Medulla oblongata (tissue), 1 donor: ENCODE measurements at regions not wholly inside any gene's neighbourhood (a gene's known extent, or its start where the extent isn't known, plus 50 kb on each side); places are given as distances from the start of the nearest gene placed in this dataset.
"Not testable (repeated sequence)": the region's sequence is repeated elsewhere in the genome, so short reads cannot be mapped to it uniquely, and the experiment has no call there.

Experiments used
- DNase-seq: peaks from one replicate; pipeline ENCODE4 v3.0.0-alpha.2; 2015; ENCODE audit errors: extremely low spot score

GRCh38 chr7:13577566-13578145 lies 411.8 kb downstream of the ETV1 start:
- no peak for DNase-seq

GRCh38 chr7:13578294-13578693 lies 411.2 kb downstream of the ETV1 start:
- no peak for DNase-seq

GRCh38 chr7:13581097-13581496 lies 408.4 kb downstream of the ETV1 start:
- no peak for DNase-seq

DNA sequence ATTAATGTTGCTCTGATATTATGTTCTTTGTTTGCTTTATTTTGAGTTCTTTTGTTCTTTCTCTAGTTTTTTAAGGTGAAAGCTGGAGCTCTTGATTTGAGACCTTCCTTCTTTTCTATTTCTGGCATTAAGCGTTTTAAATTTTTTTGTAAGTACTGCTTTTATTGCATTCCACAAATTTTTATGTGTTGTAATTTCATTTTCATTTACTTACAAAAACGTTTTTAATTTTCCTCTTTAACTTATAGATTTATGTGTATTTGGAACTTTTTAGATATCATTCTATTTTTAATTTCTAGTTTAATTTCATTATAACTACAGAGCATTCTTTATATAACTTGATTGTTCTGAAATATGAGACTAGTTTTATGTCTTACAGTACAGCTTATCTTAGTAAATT lies 395.6 kb downstream of the ETV1 start:
- no peak for DNase-seq

DNA sequence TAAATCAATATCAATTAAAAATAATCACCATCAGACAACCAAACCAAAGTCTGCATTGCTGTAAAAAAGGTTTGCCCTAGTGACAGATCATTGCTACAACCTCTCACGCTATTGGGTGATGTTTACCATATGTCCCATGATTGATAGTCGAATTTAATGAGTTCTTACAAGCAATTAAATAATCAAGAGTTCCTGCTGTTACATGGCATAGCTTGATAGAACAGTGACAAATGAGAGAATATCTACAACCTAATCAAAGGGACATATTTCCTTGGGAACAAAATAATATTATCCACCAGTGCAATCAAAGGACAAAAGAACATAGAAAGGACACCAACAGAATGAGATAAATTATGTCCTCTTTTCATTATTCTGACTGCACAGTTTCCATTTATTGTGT lies 387.4 kb downstream of the ETV1 start:
- DNase-seq = no peak

GRCh38 chr7:13603016-13603415 lies 386.4 kb downstream of the ETV1 start:
- DNase-seq = no peak

DNA sequence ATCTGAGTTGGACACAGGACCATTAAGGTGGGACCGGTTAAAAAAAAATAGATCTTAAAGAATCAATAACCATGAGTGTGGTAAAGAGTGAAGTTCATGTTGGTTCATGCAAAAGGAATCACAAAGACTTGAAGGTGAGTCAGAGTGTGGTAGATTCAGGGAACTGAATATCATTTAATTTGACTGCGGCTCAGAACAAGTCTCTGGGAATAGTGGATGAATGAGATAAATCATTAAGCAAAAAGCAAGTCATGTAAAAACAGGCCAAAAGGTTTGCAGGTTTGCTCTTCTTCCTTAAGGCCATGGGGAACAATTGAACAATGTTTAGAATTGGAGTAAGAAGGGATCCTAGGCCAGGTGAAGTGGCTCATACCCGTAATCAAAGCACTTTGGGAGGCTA lies 385.8 kb downstream of the ETV1 start:
- no peak for DNase-seq

GRCh38 chr7:13604178-13604577 lies 385.3 kb downstream of the ETV1 start:
- no peak for DNase-seq

DNA sequence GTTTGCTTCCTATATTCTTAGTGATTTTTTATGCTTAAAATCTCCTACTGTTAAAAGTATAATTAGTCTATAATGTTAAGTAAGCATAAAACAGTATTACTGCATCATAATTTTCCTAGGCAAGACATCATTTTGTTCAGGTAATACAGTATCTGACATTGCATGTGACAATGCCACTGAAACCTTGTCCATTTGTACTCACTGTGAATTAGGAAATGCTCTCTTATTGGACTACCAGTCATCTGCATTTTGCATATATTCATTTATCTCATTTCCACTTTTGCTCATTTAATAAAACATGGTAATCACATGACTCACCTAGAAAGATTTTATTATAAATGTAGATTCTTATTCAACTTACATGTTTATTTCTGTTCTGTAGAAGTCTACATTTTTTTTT lies 379.1 kb downstream of the ETV1 start:
- DNase-seq = no peak

DNA sequence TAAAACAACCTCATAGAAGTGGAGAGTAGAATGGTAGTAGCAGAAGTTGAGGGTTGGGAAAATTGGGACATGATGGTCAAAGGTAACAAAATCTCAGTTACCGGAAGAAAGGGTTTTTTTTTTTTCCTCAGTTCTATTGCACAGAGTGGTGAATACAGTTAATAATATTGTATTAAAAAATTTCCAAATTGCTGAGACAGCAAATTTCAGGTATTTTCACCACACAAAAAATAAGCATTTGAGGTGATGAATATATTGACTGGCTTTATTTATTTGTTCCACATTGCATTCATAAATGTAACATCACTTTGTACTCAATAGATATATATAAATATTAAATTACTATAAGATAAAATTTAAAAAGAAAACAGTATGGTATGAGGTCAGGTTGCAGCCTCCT lies 373.8 kb downstream of the ETV1 start:
- no peak for DNase-seq

- no peak for DNase-seq
Measured at GRCh38 chr7:13627455-13627854, 362.0 kb downstream of the ETV1 start.

GRCh38 chr7:13628239-13629001 lies 361.0 kb downstream of the ETV1 start:
- no peak for DNase-seq

- DNase-seq = not testable (repeated sequence)
Measured at GRCh38 chr7:13631207-13632049, 358.0 kb downstream of the ETV1 start.

DNA sequence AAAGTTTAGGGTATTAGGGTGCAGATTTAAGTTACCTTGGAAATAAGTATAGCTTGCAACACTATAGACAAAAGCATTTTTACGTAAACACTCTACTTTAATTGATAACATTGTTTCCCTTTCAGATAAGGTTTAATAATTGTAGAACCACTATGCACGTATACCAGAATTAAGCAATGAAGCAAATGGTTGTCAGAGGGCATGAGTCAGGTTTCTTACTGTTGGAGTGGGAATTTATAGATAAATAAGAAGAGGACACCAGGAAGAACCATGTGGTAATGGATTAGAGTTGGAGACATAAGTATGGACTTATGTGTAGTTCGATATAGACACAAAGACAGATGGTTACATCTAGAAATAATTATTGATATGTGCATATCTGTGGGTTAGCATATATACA lies 355.6 kb downstream of the ETV1 start:
- DNase-seq = no peak

GRCh38 chr7:13639396-13639795 lies 350.1 kb downstream of the ETV1 start:
- DNase-seq = no peak

DNA sequence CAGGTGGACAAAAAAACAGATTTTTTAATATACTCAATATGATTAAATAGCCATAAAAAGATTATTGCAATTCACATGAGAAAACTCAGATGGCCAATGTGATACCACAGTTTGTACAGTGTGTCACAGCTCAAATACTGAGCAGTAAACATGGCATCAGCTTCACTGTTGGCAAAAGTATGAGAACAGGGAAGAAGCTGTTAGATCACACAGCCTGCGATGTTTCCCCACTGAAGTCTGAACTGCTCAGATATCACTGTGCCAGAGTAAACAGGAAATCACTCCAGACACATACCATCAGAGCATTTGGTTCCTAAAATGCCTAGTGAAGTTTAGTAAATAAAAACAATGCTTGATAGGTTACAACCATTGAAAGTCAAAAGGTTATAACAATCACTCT lies 347.8 kb downstream of the ETV1 start:
- no peak for DNase-seq

- no peak for DNase-seq
Measured at GRCh38 chr7:13651167-13651566, 338.3 kb downstream of the ETV1 start.

DNA sequence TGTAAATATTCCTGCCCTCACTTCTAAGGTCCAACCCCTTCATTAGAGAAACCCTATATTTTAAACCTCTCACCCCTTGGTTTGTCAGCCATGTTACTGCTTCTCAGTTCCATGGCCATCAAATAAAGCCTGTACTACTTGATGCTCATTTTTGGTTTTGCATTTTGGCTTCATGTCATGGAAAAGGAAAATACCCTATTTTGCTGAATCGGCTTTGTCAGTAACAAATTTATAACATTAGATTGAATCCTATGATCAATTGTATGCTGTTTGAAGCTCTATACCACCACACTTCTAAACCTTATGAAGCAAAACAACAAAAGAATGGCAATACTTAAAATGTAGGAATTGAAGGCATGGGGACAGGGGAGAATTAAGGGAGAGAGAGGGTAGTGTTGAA lies 333.1 kb downstream of the ETV1 start:
- no peak for DNase-seq

GRCh38 chr7:13673290-13673689 lies 316.2 kb downstream of the ETV1 start:
- DNase-seq = no peak

DNA sequence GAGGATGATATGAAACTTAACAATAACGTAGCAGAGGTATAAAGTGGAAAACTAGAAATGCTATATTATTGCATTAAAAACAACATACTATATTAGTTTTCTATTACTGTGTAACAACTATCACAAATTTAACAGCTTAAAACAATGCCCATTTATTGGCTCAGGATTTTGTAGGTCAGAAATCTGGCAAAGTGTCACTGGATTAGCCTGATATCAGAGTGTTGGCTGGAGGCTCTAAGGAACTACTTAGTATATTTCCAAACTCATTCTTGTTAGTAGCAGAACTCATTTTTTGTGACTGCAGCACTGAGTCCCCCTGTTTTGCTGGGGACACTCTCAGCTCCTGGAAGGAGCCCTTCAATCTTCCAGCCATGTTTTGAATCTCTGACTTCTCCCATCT lies 306.8 kb downstream of the ETV1 start:
- no peak for DNase-seq

DNA sequence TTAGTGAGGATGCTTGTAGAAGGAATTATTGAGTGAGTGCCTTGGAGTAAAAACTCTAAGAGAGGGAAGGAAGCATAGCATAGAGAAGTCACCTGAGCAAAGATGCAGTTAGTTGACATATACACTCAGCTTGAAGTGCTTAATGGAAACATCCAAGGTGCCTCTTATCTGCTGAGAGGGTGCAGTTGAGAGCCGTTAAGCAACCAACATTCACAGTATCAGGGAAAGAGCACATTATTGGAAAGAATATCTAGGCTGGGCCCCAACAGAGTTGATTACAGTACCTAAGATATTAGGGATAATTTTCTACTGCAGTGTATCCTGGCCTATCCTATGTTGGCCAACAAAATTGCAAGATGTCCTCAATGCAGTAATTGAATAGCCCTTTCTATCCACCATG lies 302.0 kb downstream of the ETV1 start:
- no peak for DNase-seq

DNA sequence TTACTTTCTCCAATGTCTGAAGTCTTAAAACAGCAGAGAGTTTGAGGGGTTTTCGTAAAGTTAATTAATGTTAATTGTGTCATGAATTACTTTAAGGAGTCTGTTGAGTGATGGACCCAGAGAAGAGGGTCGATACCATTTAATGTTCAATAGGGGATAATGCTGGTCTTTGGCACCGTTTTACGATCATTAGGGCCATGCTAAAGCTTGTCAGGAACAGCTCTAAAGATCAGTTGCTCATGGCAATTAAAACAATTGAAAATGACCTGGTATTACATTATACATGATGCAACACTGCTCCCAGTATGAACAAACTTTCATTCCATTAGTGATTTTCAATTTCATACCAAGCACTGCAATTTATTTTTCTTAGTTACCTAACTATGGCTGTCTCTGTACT lies 296.9 kb downstream of the ETV1 start:
- DNase-seq = no peak

DNA sequence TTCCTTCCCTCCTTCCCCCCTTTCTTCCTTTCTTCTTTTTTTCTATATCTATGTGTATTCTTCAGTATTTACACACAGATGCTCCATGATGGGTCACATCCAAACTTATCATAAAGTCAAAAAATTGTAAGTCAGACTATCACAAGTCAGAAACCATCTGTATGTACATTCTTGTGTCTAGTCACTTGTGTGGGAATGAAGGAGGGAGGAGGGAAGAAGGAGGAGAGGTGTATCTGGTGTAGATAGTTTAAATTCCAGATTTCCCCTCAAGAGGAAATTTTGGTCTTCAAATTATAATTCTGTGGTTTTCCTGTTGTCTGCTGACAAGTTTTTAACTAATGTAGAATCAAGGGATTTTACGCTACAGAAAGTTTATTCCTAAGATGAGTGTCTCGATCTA lies 287.2 kb downstream of the ETV1 start:
- DNase-seq = no peak
